OCI-LY7 (cell line): ENCODE measurements at regions not wholly inside any gene's neighbourhood (a gene's known extent, or its start where the extent isn't known, plus 50 kb on each side); places are given as distances from the start of the nearest gene placed in this dataset.

ENCODE experiments used
- BruUV-seq: library from RNA; stranded (reverse); fragments of 400-500 nt; replicated peaks from 2 replicates; lab custom pipeline; 2021; lab: Mats Ljungman, UMichigan
- CTCF ChIA-PET: fragments of 300-600 bp; sonication (Branson Sonifier 250); formaldehyde crosslinking; loops from one replicate; lab custom pipeline; 2022; ENCODE audit warnings: antibody characterized with exemption; ENCODE audit not compliant: unreplicated experiment; lab: Charles Lee
- POLR2A ChIA-PET: fragments of 300-600 bp; sonication (Branson Sonifier 250); formaldehyde crosslinking; loops from one replicate; lab custom pipeline; 2022; ENCODE audit warnings: antibody characterized with exemption; lab: Charles Lee
- DNase-seq: peaks from one replicate; pipeline ENCODE4 v3.0.0-alpha.2; 2015; ENCODE audit warnings: low spot score
- H2AFZ ChIP-seq: fragments of 200-600 bp; sonication (generic), shearing (Covaris generic); 2 replicates; pipeline ENCODE4 v1.6.1; 2014; ENCODE audit warnings: mild to moderate bottlenecking, antibody characterized with exemption, low read length, moderate library complexity
- H3K27ac ChIP-seq: fragments of 200-600 bp; sonication (generic); 2 replicates; pipeline ENCODE4 v1.5.1; 2014; ENCODE audit warnings: mixed run types, low read depth, mild to moderate bottlenecking, moderate library complexity, low read length, inconsistent platforms; ENCODE audit not compliant: poor library complexity, severe bottlenecking
- H3K36me3 ChIP-seq: fragments of 200-600 bp; sonication (generic); 2 replicates; pipeline ENCODE4 v1.6.1; 2014; ENCODE audit warnings: mild to moderate bottlenecking, antibody characterized with exemption, low read length, moderate library complexity, mixed read lengths; ENCODE audit not compliant: insufficient read depth
- H3K4me1 ChIP-seq: fragments of 200-600 bp; sonication (generic); 2 replicates; pipeline ENCODE4 v1.5.1; 2014; ENCODE audit warnings: mild to moderate bottlenecking, low read length; ENCODE audit not compliant: insufficient read depth, poor library complexity, severe bottlenecking
- H3K4me2 ChIP-seq: fragments of 200-600 bp; sonication (generic); 2 replicates; pipeline ENCODE4 v1.6.1; 2014; ENCODE audit warnings: mild to moderate bottlenecking, low read length
- H3K4me3 ChIP-seq: fragments of 200-600 bp; sonication (generic); 2 replicates; pipeline ENCODE4 v1.5.1; 2014; ENCODE audit warnings: mild to moderate bottlenecking, low read depth, low read length; ENCODE audit not compliant: poor library complexity, severe bottlenecking
- H3K79me2 ChIP-seq: fragments of 200-600 bp; sonication (generic); 2 replicates; pipeline ENCODE4 v1.6.1; 2016; ENCODE audit warnings: low read depth, mild to moderate bottlenecking, low read length, moderate library complexity, mixed read lengths; ENCODE audit not compliant: insufficient read depth
- H3K9me2 ChIP-seq: fragments of 200-600 bp; sonication (generic); 2 replicates; pipeline ENCODE4 v1.6.1; 2016; ENCODE audit warnings: mild to moderate bottlenecking, low read length, mixed read lengths; ENCODE audit not compliant: insufficient read depth
- H3K9me3 ChIP-seq: fragments of 200-600 bp; sonication (generic); 2 replicates; pipeline ENCODE4 v1.6.1; 2014; ENCODE audit warnings: mild to moderate bottlenecking, mixed run types, low read length, mixed read lengths
- H4K20me1 ChIP-seq: fragments of 200-600 bp; sonication (generic); 2 replicates; pipeline ENCODE4 v1.6.1; 2014; ENCODE audit warnings: mild to moderate bottlenecking, antibody characterized with exemption, low read length, moderate library complexity, mixed read lengths; ENCODE audit not compliant: insufficient read depth
- EZH2phosphoT487 ChIP-seq: fragments of 200-600 bp; sonication (generic); IDR thresholded peaks from 2 replicates; pipeline ENCODE4 v1.6.1; 2018; ENCODE audit warnings: low read depth, borderline replicate concordance, mild to moderate bottlenecking, mixed run types, antibody characterized with exemption, low read length, moderate library complexity, mixed read lengths
- intact Hi-C: fragments of 100-400 bp; cut with micrococcal nuclease; formaldehyde crosslinking; loops from one replicate; pipeline ENCODE4 v1.10.0; 2022; ENCODE audit not compliant: unreplicated experiment
- TF ChIP-seq, protein P1 (sequence below): fragments of 200-600 bp; sonication (generic); conservative IDR thresholded peaks from 2 replicates; pipeline ENCODE4 v1.5.1; 2014; ENCODE audit warnings: mild to moderate bottlenecking, antibody characterized with exemption, low read length, moderate library complexity, mixed read lengths

DNA sequence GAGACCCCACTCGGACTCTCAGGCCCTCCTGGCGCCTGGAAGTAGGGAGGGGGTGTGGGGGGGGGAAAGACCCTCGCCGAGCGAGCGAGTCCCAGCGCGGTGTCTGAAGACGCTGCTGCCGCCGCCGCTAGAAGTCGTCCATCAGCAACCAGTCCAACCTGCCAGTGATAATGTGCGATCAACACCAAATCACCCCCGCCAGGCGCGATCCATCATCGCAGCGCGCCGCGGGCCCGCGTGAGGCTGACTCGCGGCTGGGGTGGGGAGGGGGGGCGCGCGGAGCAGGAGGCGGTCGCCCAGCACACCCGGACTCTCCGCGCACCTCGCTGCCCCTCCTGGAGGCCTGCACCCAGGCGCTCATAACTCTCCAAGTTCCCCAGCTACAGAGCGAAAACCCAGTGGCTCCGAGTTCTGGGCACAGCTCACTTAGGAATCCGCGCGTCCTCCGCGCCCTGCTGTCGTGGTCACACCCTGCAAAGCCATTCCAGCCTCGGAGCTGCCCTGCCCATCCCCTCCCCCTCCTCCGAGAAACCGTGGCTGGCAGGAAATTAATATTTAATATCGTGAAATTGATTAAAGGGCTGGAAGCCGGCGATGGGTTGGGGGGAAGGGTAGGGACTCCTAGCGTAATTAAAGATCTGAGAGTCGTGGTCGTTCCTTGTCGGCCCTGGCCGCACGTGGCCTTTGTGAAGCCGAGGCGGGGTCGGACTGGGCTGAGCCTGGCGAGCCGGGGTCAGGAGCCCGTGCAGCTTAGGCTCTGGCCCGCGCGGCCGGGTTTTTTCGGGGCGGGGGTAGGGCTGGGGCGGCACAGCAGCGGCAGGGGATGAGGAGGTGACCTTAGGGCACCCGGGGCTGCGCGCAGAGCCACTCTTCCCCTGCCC, 58.1 kb upstream of the BCOR start:
- BruUV-seq, result no TSS peak
- intact Hi-C loops, result loop anchor here (2.0 kb wide), 2 partner anchors 13 to 57 kb away; no protein-coding TSS in a partner anchor
- Histone ChIP-seq H4K20me1 (no peaks in the 10 kb centered on the region), H2AFZ (no peak overlapping the region), H3K4me1 (peaks cover 57% of the 10 kb centered on the region), H3K27ac (peak overlapping the region; percentile 25), H3K9me3 (no peaks in the 10 kb centered on the region), H3K4me2 (peak overlapping the region; percentile 97), H3K36me3 (no peaks in the 10 kb centered on the region), H3K4me3 (peak overlapping the region; percentile 67), H3K79me2 (no peaks in the 10 kb centered on the region), H3K9me2 (no peaks in the 10 kb centered on the region)
- ChIA-PET CTCF (no interaction called here), POLR2A (interaction anchor here (1.4 kb wide), 1 partner anchor 13 kb away, joined by 3 read pairs; no protein-coding TSS in a partner anchor)
- peak; percentile 28 for DNase-seq
- no peak for TF ChIP-seq EZH2phosphoT487
- TF ChIP-seq, protein P1, sequence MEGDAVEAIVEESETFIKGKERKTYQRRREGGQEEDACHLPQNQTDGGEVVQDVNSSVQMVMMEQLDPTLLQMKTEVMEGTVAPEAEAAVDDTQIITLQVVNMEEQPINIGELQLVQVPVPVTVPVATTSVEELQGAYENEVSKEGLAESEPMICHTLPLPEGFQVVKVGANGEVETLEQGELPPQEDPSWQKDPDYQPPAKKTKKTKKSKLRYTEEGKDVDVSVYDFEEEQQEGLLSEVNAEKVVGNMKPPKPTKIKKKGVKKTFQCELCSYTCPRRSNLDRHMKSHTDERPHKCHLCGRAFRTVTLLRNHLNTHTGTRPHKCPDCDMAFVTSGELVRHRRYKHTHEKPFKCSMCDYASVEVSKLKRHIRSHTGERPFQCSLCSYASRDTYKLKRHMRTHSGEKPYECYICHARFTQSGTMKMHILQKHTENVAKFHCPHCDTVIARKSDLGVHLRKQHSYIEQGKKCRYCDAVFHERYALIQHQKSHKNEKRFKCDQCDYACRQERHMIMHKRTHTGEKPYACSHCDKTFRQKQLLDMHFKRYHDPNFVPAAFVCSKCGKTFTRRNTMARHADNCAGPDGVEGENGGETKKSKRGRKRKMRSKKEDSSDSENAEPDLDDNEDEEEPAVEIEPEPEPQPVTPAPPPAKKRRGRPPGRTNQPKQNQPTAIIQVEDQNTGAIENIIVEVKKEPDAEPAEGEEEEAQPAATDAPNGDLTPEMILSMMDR, result no peak

DNA sequence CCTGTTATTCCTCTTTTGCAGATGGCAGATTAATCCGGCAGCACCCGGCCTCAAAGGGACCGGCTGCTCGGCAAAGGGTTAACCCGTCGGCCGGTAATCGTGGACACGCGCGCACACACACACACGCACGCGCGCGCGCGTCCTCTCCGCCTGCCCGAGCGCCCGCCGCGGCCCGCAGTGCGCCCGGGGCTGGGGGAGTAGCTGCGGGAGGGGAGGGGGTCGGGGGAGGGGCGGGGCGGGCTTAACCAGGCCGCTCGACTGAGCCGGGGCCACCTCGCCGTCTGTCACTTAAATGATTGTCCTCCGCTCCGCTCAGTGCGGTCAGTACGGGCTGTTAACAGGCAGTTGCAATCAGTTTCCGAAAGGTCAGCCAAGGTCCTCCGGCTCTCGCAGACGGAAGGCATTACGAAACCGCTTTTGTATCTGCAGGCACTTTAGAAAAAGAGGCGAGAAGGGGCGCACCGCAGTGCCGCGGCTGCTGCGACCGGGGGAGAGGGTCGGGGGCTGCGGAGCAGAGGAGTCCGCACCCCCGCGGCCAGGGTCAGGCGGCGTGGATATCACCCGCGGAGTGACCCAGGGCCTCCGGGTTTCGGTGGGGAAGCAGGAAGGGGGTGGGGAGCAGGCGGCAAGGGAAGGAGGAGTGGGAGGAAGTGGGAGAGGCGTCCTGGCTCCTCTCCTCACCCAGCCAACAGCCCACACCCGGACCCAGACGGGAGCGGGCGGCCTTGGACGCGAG, 57.3 kb upstream of the BCOR start:
- H4K20me1 ChIP-seq, result no peaks in the 10 kb centered on the region
- peak overlapping the region; percentile 67 for H3K4me3 ChIP-seq
- no TSS peak for BruUV-seq
- H3K27ac ChIP-seq, result peak overlapping the region; percentile 94
- peaks cover 65% of the 10 kb centered on the region for H3K4me1 ChIP-seq
- ChIA-PET POLR2A (interaction anchor here (2.6 kb wide), 1 partner anchor 13 kb away, joined by 15 read pairs; no protein-coding TSS in a partner anchor), CTCF (interaction anchor here (0.7 kb wide), 1 partner anchor 194 kb away, joined by 3 read pairs; no protein-coding TSS in a partner anchor)
- no peak overlapping the region for H2AFZ ChIP-seq
- DNase-seq, result peak; percentile 29
- intact Hi-C loops, result loop anchor here (2.0 kb wide), 2 partner anchors 14 to 56 kb away; no protein-coding TSS in a partner anchor
- H3K9me2 ChIP-seq, result no peaks in the 10 kb centered on the region
- H3K4me2 ChIP-seq, result peak overlapping the region; percentile 97
- no peaks in the 10 kb centered on the region for H3K36me3 ChIP-seq
- no peaks in the 10 kb centered on the region for H3K9me3 ChIP-seq
- TF ChIP-seq, protein P1, result no peak
- no peak for TF ChIP-seq EZH2phosphoT487
- no peaks in the 10 kb centered on the region for H3K79me2 ChIP-seq
